A673 (cell line): ENCODE measurements at regions not wholly inside any gene's neighbourhood (a gene's known extent, or its start where the extent isn't known, plus 50 kb on each side); places are given as distances from the start of the nearest gene placed in this dataset.

Experiments used
- EZH2 ChIP-seq: fragments of 200-600 bp; sonication (generic); IDR thresholded peaks from 2 replicates; pipeline ENCODE4 v1.6.1; 2017; ENCODE audit warnings: borderline replicate concordance, low read depth, mild to moderate bottlenecking, mixed read lengths, antibody characterized with exemption, low read length; ENCODE audit not compliant: poor library complexity, severe bottlenecking
- TF ChIP-seq, protein P1 (sequence below): fragments of 300-800, 200-600 bp; sonication (generic); conservative IDR thresholded peaks from 2 replicates; pipeline ENCODE4 v1.5.1; 2017; ENCODE audit warnings: low read depth, mild to moderate bottlenecking, antibody characterized with exemption, low read length, moderate library complexity, mixed read lengths

DNA sequence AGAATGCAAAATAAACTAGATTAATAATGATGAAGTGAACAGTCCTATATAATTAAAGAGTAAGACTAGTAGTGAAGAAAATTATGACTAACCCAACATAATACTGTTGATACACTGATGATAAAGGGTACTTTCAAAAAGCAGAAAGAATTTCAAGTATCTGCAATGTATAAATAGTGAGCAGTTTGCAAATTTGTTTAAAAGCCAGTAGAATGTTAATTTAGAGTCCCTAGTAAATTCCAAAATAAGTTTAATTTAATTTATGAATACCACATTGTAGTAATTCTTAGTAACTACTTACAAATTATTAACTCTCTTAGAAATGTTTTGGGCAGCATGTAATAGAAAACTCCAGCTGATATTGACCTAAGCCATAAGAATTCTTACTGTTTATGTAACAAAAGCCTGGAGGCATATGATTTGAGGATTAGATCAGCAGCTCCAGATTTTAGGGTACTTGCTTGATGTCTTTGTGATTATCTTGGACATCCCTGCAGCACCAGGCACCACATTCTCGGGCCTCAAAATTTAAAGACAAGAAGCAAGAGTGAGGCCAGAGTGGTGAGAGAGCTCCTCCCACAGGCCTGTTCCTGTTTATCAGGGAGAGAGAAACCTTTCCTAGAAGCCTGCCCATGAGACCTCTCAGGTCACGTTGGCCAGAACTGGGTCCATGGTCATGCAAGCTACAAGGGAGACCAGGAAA is 67.6 kb upstream of the TDRD3 start:
- TF ChIP-seq, protein P1, sequence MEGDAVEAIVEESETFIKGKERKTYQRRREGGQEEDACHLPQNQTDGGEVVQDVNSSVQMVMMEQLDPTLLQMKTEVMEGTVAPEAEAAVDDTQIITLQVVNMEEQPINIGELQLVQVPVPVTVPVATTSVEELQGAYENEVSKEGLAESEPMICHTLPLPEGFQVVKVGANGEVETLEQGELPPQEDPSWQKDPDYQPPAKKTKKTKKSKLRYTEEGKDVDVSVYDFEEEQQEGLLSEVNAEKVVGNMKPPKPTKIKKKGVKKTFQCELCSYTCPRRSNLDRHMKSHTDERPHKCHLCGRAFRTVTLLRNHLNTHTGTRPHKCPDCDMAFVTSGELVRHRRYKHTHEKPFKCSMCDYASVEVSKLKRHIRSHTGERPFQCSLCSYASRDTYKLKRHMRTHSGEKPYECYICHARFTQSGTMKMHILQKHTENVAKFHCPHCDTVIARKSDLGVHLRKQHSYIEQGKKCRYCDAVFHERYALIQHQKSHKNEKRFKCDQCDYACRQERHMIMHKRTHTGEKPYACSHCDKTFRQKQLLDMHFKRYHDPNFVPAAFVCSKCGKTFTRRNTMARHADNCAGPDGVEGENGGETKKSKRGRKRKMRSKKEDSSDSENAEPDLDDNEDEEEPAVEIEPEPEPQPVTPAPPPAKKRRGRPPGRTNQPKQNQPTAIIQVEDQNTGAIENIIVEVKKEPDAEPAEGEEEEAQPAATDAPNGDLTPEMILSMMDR = peak; percentile 84
- no peak for TF ChIP-seq EZH2
